Neural progenitor cell (in vitro differentiated cells): ENCODE measurements at regions not wholly inside any gene's neighbourhood (a gene's known extent, or its start where the extent isn't known, plus 50 kb on each side); places are given as distances from the start of the nearest gene placed in this dataset.

ENCODE experiments used
- EZH2 ChIP-seq: fragments of 200-600 bp; sonication (generic); IDR thresholded peaks from 2 replicates; pipeline ENCODE4 v1.6.1; 2017; ENCODE audit warnings: antibody characterized with exemption, mild to moderate bottlenecking, moderate library complexity
- EZH2phosphoT487 ChIP-seq: fragments of 200-600 bp; sonication (generic); IDR thresholded peaks from 2 replicates; pipeline ENCODE4 v1.6.1; 2017; ENCODE audit warnings: antibody characterized with exemption
- TF ChIP-seq, protein P1 (sequence below): fragments of 200-600 bp; sonication (generic); IDR thresholded peaks from 2 replicates; pipeline ENCODE4 v1.5.1; 2017; ENCODE audit warnings: antibody characterized with exemption, mild to moderate bottlenecking

GRCh38 chr4:11011249-11011648 is 326.7 kb upstream of the CLNK start:
- TF ChIP-seq, protein P1, sequence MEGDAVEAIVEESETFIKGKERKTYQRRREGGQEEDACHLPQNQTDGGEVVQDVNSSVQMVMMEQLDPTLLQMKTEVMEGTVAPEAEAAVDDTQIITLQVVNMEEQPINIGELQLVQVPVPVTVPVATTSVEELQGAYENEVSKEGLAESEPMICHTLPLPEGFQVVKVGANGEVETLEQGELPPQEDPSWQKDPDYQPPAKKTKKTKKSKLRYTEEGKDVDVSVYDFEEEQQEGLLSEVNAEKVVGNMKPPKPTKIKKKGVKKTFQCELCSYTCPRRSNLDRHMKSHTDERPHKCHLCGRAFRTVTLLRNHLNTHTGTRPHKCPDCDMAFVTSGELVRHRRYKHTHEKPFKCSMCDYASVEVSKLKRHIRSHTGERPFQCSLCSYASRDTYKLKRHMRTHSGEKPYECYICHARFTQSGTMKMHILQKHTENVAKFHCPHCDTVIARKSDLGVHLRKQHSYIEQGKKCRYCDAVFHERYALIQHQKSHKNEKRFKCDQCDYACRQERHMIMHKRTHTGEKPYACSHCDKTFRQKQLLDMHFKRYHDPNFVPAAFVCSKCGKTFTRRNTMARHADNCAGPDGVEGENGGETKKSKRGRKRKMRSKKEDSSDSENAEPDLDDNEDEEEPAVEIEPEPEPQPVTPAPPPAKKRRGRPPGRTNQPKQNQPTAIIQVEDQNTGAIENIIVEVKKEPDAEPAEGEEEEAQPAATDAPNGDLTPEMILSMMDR = no peak
- no peak for TF ChIP-seq EZH2phosphoT487
- no peak for TF ChIP-seq EZH2
